WTC11 (cell line): ENCODE measurements at regions not wholly inside any gene's neighbourhood (a gene's known extent, or its start where the extent isn't known, plus 50 kb on each side); places are given as distances from the start of the nearest gene placed in this dataset.

Experiments
- ATF2 ChIP-seq: sonication (generic); formaldehyde crosslinking; IDR thresholded peaks from 2 replicates; pipeline ENCODE4 v1.8.1; 2022; ENCODE audit warnings: low read depth, missing genetic modification reagents, borderline replicate concordance
- CREB1 ChIP-seq: sonication (generic); formaldehyde crosslinking; IDR thresholded peaks from 2 replicates; pipeline ENCODE4 v1.8.0; 2023; ENCODE audit warnings: mild to moderate bottlenecking, missing genetic modification reagents
- CTCF ChIP-seq: fragments of 200-600 bp; IDR thresholded peaks from 2 replicates; pipeline ENCODE4 v1.8.0; 2022; ENCODE audit warnings: antibody characterized with exemption
- GABPB1 ChIP-seq: sonication (generic); formaldehyde crosslinking; IDR thresholded peaks from 2 replicates; pipeline ENCODE4 v1.8.1; 2023; ENCODE audit warnings: mild to moderate bottlenecking, missing genetic modification reagents
- JUN ChIP-seq: sonication (generic); formaldehyde crosslinking; IDR thresholded peaks from 2 replicates; pipeline ENCODE4 v1.8.0; 2023; ENCODE audit warnings: mild to moderate bottlenecking, missing genetic modification reagents
- NFYB ChIP-seq: sonication (generic); formaldehyde crosslinking; conservative IDR thresholded peaks from 2 replicates; pipeline ENCODE4 v1.8.0; 2022; ENCODE audit warnings: low read depth, missing genetic modification reagents
- RELA ChIP-seq: sonication (generic); formaldehyde crosslinking; IDR thresholded peaks from 2 replicates; pipeline ENCODE4 v1.8.1; 2022; ENCODE audit warnings: missing genetic modification reagents, mild to moderate bottlenecking, borderline replicate concordance
- SMAD3 ChIP-seq: sonication (generic); formaldehyde crosslinking; IDR thresholded peaks from 2 replicates; pipeline ENCODE4 v1.8.0; 2022; ENCODE audit warnings: missing genetic modification reagents, mild to moderate bottlenecking, borderline replicate concordance
- ZBTB21 ChIP-seq: sonication (generic); formaldehyde crosslinking; IDR thresholded peaks from 2 replicates; pipeline ENCODE4 v1.8.1; 2023; ENCODE audit warnings: mild to moderate bottlenecking, missing genetic modification reagents, borderline replicate concordance
- ZSCAN18 ChIP-seq: fragments of 250-450 bp; sonication (Bioruptor Pico); IDR thresholded peaks from 2 replicates; pipeline ENCODE4 v2.1.2; 2022; ENCODE audit warnings: mild to moderate bottlenecking, moderate library complexity

- TF ChIP-seq CTCF, result no peak
- TF ChIP-seq CREB1 (CRISPR knock-in tag), result no peak
- no peak for TF ChIP-seq ZSCAN18 (CRISPR knock-in tag)
- no peak for TF ChIP-seq NFYB (CRISPR knock-in tag)
- TF ChIP-seq GABPB1 (CRISPR knock-in tag), result no peak
- no peak for TF ChIP-seq ZBTB21
- no peak for TF ChIP-seq SMAD3 (CRISPR knock-in tag)
- TF ChIP-seq RELA (CRISPR knock-in tag), result no peak
- no peak for TF ChIP-seq ATF2
- TF ChIP-seq JUN, result no peak
Observed at GRCh38 chr6:141701732-141702131, 431.0 kb upstream of the GJE1 start.
